ENCODE measurements at regions not wholly inside any gene's neighbourhood (a gene's known extent, or its start where the extent isn't known, plus 50 kb on each side); places are given as distances from the start of the nearest gene placed in this dataset.

- TF ChIP-seq, protein P1, sequence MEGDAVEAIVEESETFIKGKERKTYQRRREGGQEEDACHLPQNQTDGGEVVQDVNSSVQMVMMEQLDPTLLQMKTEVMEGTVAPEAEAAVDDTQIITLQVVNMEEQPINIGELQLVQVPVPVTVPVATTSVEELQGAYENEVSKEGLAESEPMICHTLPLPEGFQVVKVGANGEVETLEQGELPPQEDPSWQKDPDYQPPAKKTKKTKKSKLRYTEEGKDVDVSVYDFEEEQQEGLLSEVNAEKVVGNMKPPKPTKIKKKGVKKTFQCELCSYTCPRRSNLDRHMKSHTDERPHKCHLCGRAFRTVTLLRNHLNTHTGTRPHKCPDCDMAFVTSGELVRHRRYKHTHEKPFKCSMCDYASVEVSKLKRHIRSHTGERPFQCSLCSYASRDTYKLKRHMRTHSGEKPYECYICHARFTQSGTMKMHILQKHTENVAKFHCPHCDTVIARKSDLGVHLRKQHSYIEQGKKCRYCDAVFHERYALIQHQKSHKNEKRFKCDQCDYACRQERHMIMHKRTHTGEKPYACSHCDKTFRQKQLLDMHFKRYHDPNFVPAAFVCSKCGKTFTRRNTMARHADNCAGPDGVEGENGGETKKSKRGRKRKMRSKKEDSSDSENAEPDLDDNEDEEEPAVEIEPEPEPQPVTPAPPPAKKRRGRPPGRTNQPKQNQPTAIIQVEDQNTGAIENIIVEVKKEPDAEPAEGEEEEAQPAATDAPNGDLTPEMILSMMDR (IDR thresholded peaks at IDR 0.05) = no peak
- no peak for TF ChIP-seq POLR2A (IDR thresholded peaks at IDR 0.05)
Measured at GRCh38 chr4:125003840-125004239, 291.3 kb upstream of the ANKRD50 start.

Measured in adrenal gland (tissue), 5 donors.